ENCODE measurements at regions not wholly inside any gene's neighbourhood (a gene's known extent, or its start where the extent isn't known, plus 50 kb on each side); places are given as distances from the start of the nearest gene placed in this dataset.
"Not testable (repeated sequence)": the region's sequence is repeated elsewhere in the genome, so short reads cannot be mapped to it uniquely, and the experiment has no call there.

DNA sequence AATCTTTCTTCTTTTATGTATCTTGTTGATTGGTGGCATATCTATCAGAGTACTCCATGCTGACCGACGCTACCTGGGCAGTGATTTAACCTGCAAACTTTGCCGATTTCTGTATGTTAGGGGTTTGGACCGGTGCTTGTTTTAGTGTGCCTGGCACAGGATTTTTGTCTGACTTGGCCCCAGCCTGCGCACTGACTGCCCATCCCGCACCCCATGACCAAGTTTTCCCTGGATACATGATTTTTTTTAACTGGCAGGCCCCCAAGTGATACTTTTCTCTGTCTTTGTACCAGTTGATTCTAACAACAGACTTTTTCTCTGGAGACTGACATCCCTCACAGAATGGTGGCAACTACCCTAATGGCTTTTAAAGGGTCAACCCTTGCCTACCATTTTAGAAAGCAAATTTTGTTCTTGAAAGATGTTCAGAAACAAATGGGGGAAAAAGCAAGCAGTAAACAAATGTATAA is 69.0 kb upstream of the C1QTNF9B start:
- no peak overlapping the region for H3K27ac ChIP-seq (replicated peaks in 1 of 4)
- TF ChIP-seq POLR2A (IDR thresholded peaks at IDR 0.05; ENCODE audit: low read depth) (no peak), EP300 (IDR thresholded peaks at IDR 0.05) (no peak), POLR2AphosphoS5 (IDR thresholded peaks at IDR 0.05) (no peak)
- TF ChIP-seq, protein P1, sequence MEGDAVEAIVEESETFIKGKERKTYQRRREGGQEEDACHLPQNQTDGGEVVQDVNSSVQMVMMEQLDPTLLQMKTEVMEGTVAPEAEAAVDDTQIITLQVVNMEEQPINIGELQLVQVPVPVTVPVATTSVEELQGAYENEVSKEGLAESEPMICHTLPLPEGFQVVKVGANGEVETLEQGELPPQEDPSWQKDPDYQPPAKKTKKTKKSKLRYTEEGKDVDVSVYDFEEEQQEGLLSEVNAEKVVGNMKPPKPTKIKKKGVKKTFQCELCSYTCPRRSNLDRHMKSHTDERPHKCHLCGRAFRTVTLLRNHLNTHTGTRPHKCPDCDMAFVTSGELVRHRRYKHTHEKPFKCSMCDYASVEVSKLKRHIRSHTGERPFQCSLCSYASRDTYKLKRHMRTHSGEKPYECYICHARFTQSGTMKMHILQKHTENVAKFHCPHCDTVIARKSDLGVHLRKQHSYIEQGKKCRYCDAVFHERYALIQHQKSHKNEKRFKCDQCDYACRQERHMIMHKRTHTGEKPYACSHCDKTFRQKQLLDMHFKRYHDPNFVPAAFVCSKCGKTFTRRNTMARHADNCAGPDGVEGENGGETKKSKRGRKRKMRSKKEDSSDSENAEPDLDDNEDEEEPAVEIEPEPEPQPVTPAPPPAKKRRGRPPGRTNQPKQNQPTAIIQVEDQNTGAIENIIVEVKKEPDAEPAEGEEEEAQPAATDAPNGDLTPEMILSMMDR (IDR thresholded peaks at IDR 0.05) = no peak
- peaks cover 0 to 9% (median 2%) of the 10 kb centered on the region in 4 donors for H3K4me1 ChIP-seq
- no peaks in the 10 kb centered on the region for H3K36me3 ChIP-seq
- intact Hi-C loops (cut with DNase I) = no loop called here
- H3K4me3 ChIP-seq = peak overlapping the region in 1 of 4 donors; percentile 27
- H3K27me3 ChIP-seq = no peaks in the 10 kb centered on the region
- peak; percentile 80 for DNase-seq (ENCODE audit: extremely low spot score)
- H3K9me3 ChIP-seq = no peaks in the 10 kb centered on the region
- 93% methylated on average over 6 of the region's 6 CpGs for WGBS

DNA sequence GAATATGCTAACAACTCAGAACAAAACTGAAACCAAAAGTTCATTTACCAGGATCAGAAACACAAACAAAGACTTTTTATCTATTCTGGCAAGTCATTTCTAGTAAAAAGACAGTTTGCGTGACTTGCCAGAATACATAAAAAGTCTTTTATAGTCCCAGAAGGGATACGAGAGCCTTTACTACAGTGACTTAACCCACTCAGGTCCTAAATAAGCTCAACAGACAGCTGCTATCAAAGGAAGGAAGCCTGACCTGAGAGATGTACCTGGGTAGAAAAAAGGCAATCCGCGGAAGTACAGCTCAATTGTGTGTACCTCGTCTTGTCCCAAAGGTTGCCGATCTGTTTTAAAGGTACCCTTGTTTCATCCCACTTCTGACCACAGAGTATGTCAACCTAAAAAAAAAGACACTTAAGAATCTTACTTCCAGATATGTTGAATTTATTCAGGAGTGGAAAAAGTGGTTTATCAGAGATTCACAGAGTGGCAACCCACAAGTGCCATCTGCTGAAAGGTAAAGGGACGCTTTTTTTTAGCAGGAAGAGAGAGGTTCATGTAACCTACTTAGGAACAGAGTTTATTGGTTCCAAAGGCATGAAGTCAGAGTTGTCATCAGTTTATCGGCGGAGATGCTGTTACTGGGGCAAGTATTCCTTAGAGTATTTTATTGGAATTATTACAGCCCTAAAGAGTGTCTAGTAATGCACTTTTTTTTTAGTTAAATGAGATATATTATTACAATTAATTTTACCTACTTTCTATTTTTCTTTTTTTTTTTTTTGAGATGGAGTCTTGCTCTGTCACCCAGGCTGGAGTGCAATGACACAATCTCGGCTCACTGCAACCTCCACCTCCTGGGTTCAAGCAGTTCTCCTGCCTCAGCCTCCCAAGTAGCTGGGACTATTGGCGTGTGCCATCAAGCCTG is 69.7 kb upstream of the C1QTNF9B start:
- DNase-seq (ENCODE audit: extremely low spot score) = peak; percentile 29
- Histone ChIP-seq H3K27ac (replicated peaks in 1 of 4) (no peak overlapping the region), H3K4me3 (peak overlapping the region in 1 of 4 donors; percentile 27), H3K4me1 (peaks cover 0 to 9% (median 2%) of the 10 kb centered on the region in 4 donors), H3K36me3 (no peaks in the 10 kb centered on the region), H3K27me3 (no peaks in the 10 kb centered on the region), H3K9me3 (no peaks in the 10 kb centered on the region)
- 73% methylated on average over 11 of the region's 11 CpGs for WGBS
- intact Hi-C loops (cut with DNase I) = no loop called here
- TF ChIP-seq, protein P1 (IDR thresholded peaks at IDR 0.05) = no peak

DNA sequence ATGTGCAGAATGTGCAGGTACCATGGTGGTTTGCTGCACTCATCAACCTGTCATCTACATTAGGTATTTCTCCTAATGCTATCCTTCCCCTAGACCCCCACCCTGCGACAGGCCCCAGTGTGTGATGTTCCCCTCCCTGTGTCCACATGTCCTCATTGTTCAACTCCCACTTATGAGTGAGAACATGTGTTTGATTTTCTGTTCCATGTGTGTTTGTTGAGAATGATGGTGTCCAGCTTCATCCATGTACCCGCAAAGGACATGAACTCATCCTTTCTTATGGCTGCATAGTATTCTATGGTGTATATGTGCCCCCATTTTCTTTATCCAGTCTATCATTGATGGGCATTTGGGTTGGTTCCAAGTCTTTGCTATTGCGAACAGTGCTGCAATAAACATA is 70.5 kb upstream of the C1QTNF9B start:
- intact Hi-C loops (cut with DNase I); H3K4me1 ChIP-seq; H3K36me3 ChIP-seq; H3K27ac ChIP-seq (replicated peaks in 1 of 4); H3K27me3 ChIP-seq; DNase-seq (ENCODE audit: extremely low spot score); H3K4me3 ChIP-seq; H3K9me3 ChIP-seq: not testable (repeated sequence)
- 93% methylated on average over 3 of the region's 3 CpGs for WGBS

- DNase-seq (ENCODE audit: extremely low spot score) = no peak
- H3K36me3 ChIP-seq = no peaks in the 10 kb centered on the region
- no peaks in the 10 kb centered on the region for H3K27me3 ChIP-seq
- intact Hi-C loops (cut with DNase I) = no loop called here
- no peak overlapping the region for H3K4me3 ChIP-seq
- peaks cover 0 to 9% (median 2%) of the 10 kb centered on the region in 4 donors for H3K4me1 ChIP-seq
- H3K9me3 ChIP-seq = no peaks in the 10 kb centered on the region
- TF ChIP-seq EP300 (IDR thresholded peaks at IDR 0.05) = no peak
- TF ChIP-seq POLR2A (IDR thresholded peaks at IDR 0.05; ENCODE audit: low read depth) = no peak
- no peak for TF ChIP-seq POLR2AphosphoS5 (IDR thresholded peaks at IDR 0.05)
- TF ChIP-seq, protein P1 (IDR thresholded peaks at IDR 0.05) = no peak
- no peak overlapping the region for H3K27ac ChIP-seq (replicated peaks in 1 of 4)
- 29% methylated on average over 4 of the region's 4 CpGs for WGBS
Observed at GRCh38 chr13:23969647-23970046, 72.3 kb upstream of the C1QTNF9B start.

- peak; percentile 17 to 32 for TF ChIP-seq POLR2AphosphoS5 (IDR thresholded peaks at IDR 0.05)
- TF ChIP-seq EP300 (IDR thresholded peaks at IDR 0.05) = no peak
- no peaks in the 10 kb centered on the region for H3K9me3 ChIP-seq
- peaks cover 14 to 22% (median 19%) of the 10 kb centered on the region in 4 donors for H3K4me1 ChIP-seq
- peak; percentile 92 for DNase-seq (ENCODE audit: extremely low spot score)
- peak overlapping the region; percentile 15 to 53 (median 34) for H3K27ac ChIP-seq (replicated peaks in 1 of 4)
- H3K27me3 ChIP-seq = no peaks in the 10 kb centered on the region
- WGBS = 2% methylated on average over 24 of the region's 43 CpGs
- H3K36me3 ChIP-seq = no peaks in the 10 kb centered on the region
- peak overlapping the region; percentile 58 to 73 (median 61) for H3K4me3 ChIP-seq
- intact Hi-C loops (cut with DNase I) = no loop called here
Observed at GRCh38 chr13:23979361-23980159, 82.3 kb upstream of the C1QTNF9B start.

All from esophagus muscularis mucosa (tissue), 4 donors.